ENCODE measurements at regions not wholly inside any gene's neighbourhood (a gene's known extent, or its start where the extent isn't known, plus 50 kb on each side); places are given as distances from the start of the nearest gene placed in this dataset.

DNA sequence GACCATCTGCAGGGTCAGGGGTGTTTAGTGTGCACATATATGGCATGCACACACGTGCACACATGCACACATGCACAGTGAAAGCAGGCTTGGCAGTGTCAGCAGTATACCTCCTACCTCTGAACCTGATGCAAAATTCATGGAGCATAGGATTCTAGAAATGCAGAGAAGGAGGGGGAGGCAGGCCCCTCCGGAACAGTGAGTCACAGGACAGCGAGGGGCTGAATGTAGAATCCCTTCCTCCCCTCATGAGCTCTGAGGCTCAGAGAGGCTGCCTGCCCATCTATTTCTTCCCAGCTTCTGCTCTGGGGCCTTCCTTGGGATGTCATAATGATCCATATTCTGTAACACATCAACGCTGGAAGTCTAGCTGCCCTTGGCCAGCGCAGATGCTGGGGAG is 66.7 kb upstream of the NECTIN1 start (continued):
- TF ChIP-seq, protein P1, sequence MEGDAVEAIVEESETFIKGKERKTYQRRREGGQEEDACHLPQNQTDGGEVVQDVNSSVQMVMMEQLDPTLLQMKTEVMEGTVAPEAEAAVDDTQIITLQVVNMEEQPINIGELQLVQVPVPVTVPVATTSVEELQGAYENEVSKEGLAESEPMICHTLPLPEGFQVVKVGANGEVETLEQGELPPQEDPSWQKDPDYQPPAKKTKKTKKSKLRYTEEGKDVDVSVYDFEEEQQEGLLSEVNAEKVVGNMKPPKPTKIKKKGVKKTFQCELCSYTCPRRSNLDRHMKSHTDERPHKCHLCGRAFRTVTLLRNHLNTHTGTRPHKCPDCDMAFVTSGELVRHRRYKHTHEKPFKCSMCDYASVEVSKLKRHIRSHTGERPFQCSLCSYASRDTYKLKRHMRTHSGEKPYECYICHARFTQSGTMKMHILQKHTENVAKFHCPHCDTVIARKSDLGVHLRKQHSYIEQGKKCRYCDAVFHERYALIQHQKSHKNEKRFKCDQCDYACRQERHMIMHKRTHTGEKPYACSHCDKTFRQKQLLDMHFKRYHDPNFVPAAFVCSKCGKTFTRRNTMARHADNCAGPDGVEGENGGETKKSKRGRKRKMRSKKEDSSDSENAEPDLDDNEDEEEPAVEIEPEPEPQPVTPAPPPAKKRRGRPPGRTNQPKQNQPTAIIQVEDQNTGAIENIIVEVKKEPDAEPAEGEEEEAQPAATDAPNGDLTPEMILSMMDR (IDR thresholded peaks at IDR 0.05; ENCODE audit: low read depth, low read length, missing input control): no peak
- TF ChIP-seq RXRA (IDR thresholded peaks at IDR 0.05): no peak

DNA sequence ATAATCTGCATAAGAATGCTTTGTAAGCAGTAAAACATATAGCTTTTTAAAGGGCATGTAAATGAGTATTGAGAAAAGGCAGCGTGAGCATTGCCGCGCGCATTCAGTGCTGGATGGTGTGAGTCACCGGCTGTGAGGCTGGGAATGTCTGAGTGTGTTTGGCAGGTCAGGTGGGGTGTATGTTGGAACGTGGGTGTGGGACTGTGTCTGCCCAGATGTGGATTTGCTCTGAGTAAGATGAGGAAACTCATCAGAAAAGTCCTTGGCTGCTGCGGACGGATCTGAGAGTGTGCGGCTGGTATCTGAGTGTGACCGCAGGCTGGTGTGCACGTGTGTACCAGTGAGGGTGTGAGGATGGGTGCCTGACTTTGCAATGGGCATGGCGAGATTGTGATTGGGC is 66.2 kb upstream of the NECTIN1 start:
- H3K9me3 ChIP-seq (ENCODE audit: control insufficient read depth in 4 of 4, low read length in 3 of 4): no peaks in the 10 kb centered on the region
- no peaks in the 10 kb centered on the region for H3K36me3 ChIP-seq (ENCODE audit: control insufficient read depth in 4 of 4, insufficient read depth in 3 of 4, low read depth in 1 of 4, low read length in 3 of 4)
- no peak overlapping the region for H3K4me3 ChIP-seq (ENCODE audit: low read depth in 1 of 3, low read length in 3 of 3)
- H3K9ac ChIP-seq (ENCODE audit: low read depth in 1 of 2, low read length in 2 of 2): no peak overlapping the region
- 88% methylated on average over 12 of the region's 12 CpGs for WGBS
- no peaks in the 10 kb centered on the region for H3K27me3 ChIP-seq (ENCODE audit: control insufficient read depth in 4 of 4, insufficient read depth in 4 of 4, low read length in 3 of 4)
- TF ChIP-seq, protein P2, sequence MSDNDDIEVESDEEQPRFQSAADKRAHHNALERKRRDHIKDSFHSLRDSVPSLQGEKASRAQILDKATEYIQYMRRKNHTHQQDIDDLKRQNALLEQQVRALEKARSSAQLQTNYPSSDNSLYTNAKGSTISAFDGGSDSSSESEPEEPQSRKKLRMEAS (IDR thresholded peaks at IDR 0.05): no peak
- TF ChIP-seq FOXA1 (IDR thresholded peaks at IDR 0.05) (no peak), RXRA (IDR thresholded peaks at IDR 0.05) (no peak), EGR1 (IDR thresholded peaks at IDR 0.05; ENCODE audit: low read depth in 2 of 2) (no peak), NR2F2 (IDR thresholded peaks at IDR 0.05) (no peak), JUND (IDR thresholded peaks at IDR 0.05) (no peak), TAF1 (conservative IDR thresholded peaks at IDR 0.05) (no peak), FOXA2 (IDR thresholded peaks at IDR 0.05) (no peak), RAD21 (IDR thresholded peaks at IDR 0.05) (no peak), SP1 (IDR thresholded peaks at IDR 0.05) (no peak), GABPA (IDR thresholded peaks at IDR 0.05 in 1 of 2, conservative IDR thresholded peaks at IDR 0.05 in 1 of 2) (no peak), REST (IDR thresholded peaks at IDR 0.05) (no peak), YY1 (IDR thresholded peaks at IDR 0.05) (no peak), HNF4G (IDR thresholded peaks at IDR 0.05) (no peak), HNF4A (conservative IDR thresholded peaks at IDR 0.05) (no peak)
- TF ChIP-seq, protein P1 (IDR thresholded peaks at IDR 0.05; ENCODE audit: low read depth, low read length, missing input control): no peak
- TF ChIP-seq, protein P3, sequence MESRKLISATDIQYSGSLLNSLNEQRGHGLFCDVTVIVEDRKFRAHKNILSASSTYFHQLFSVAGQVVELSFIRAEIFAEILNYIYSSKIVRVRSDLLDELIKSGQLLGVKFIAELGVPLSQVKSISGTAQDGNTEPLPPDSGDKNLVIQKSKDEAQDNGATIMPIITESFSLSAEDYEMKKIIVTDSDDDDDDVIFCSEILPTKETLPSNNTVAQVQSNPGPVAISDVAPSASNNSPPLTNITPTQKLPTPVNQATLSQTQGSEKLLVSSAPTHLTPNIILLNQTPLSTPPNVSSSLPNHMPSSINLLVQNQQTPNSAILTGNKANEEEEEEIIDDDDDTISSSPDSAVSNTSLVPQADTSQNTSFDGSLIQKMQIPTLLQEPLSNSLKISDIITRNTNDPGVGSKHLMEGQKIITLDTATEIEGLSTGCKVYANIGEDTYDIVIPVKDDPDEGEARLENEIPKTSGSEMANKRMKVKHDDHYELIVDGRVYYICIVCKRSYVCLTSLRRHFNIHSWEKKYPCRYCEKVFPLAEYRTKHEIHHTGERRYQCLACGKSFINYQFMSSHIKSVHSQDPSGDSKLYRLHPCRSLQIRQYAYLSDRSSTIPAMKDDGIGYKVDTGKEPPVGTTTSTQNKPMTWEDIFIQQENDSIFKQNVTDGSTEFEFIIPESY (IDR thresholded peaks at IDR 0.05): no peak
- TF ChIP-seq, protein P4, sequence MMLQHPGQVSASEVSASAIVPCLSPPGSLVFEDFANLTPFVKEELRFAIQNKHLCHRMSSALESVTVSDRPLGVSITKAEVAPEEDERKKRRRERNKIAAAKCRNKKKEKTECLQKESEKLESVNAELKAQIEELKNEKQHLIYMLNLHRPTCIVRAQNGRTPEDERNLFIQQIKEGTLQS (IDR thresholded peaks at IDR 0.05): no peak
- no peak for DNase-seq (ENCODE audit: low spot score)
- no peaks in the 10 kb centered on the region for H3K4me1 ChIP-seq (ENCODE audit: control insufficient read depth in 4 of 4, insufficient read depth in 4 of 4, low read length in 3 of 4)
- no peak overlapping the region for H3K27ac ChIP-seq (ENCODE audit: low read depth in 1 of 2, low read length in 2 of 2)

All from liver (tissue), 8 donors.